Small intestine (tissue), 7 donors: ENCODE measurements at regions not wholly inside any gene's neighbourhood (a gene's known extent, or its start where the extent isn't known, plus 50 kb on each side); places are given as distances from the start of the nearest gene placed in this dataset.

ENCODE experiments used
- DNase-seq, 2 donors: peaks; one replicate each; pipeline versions ENCODE4 v3.0.0 to v3.0.0-alpha.2; 2013
- FAIRE-seq: peaks from 2 replicates; lab custom pipeline; 2012; peaks lifted over from hg19 to GRCh38; lab: Jason Lieb, UNC
- H3K27ac ChIP-seq, 3 donors: one replicate each; pipeline ENCODE4 v1.5.1; 2013; ENCODE audit warnings: low read length in 2 of 3, mild to moderate bottlenecking in 2 of 3, control low read depth in 1 of 3, inconsistent platforms in 1 of 3, low read depth in 1 of 3, moderate library complexity in 1 of 3
- H3K27me3 ChIP-seq, 3 donors: one replicate each; pipeline ENCODE4 v1.6.1; 2013; ENCODE audit warnings: low read length in 3 of 3, inconsistent platforms in 1 of 3; ENCODE audit not compliant: control insufficient read depth in 3 of 3, insufficient read depth in 3 of 3
- H3K36me3 ChIP-seq, 3 donors: one replicate each; pipeline ENCODE4 v1.6.1; 2013; ENCODE audit warnings: low read length in 3 of 3, inconsistent platforms in 1 of 3, low read depth in 1 of 3, mild to moderate bottlenecking in 1 of 3, moderate library complexity in 1 of 3; ENCODE audit not compliant: control insufficient read depth in 3 of 3, insufficient read depth in 2 of 3
- H3K4me1 ChIP-seq, 3 donors: one replicate each; pipeline ENCODE4 v1.6.1; 2013; ENCODE audit warnings: low read length in 2 of 3, inconsistent platforms in 1 of 3, low read depth in 1 of 3, mild to moderate bottlenecking in 1 of 3, moderate library complexity in 1 of 3; ENCODE audit not compliant: control insufficient read depth in 3 of 3, insufficient read depth in 2 of 3
- H3K4me3 ChIP-seq, 3 donors: one replicate each; pipeline ENCODE4 v1.5.1; 2013; ENCODE audit warnings: low read length in 3 of 3, control low read depth in 1 of 3, inconsistent platforms in 1 of 3, low read depth in 1 of 3, mild to moderate bottlenecking in 1 of 3, moderate library complexity in 1 of 3
- H3K9me3 ChIP-seq, 2 donors: one replicate each; pipeline ENCODE4 v1.6.1; 2013; ENCODE audit warnings: low read depth in 1 of 2, low read length in 1 of 2; ENCODE audit not compliant: control insufficient read depth in 2 of 2, insufficient read depth in 1 of 2
- WGBS, 3 donors: extraction: QIAGEN DNeasy Blood & Tissue Kit; methylation state at CpG; one replicate each; pipeline ENCODE4 v1.1.7; 2013; 5-methylcytosine and 5-hydroxymethylcytosine counted together
- donor health status: healthy with polysubstance abuse.
- donor health status: control.
- donor health status: control.
- donor health status: Bipolar disorder and iron deficiency.
- donor health status: healthy.

DNA sequence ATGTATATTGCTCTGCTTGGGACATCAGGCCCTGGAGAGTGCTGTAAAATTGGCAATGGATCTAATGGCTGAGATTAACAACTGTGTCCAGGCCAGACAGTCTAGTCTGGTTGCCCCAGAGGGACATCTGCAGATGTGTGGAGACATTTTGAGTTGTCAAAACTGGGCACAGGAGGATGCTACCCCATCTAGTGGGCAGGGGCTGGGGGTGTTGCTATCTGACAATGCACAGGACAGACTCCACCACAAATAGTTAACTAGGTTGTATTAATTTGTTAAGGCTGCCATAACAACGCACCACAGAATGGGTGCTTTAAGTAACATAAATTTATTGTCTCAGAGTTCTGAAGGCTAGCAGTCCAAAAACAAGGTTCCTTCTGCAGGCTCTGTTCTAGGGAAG, 302.5 kb upstream of the AMIGO2 start:
- WGBS, 3 donors, result 86 to 100% (median 93%) methylated on average over 1 of the region's 1 CpG

DNA sequence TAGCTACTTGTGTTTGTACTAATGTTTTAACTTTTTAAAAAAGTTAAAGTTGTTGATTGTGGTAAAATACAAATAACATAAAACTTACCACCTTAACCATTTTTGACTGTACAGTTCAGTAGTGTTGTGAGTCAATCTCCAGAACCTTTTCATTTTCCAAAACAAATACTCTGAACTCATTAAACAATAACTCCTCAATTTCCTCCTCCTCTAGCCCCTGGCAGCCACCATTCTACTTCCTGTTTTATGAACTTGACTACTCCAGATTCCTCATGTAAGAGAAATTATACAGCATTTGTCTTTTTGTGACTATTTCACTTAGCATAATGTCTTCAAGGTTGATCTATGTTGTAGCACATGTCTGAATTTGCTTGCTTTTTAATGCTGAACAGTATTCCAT, 299.1 kb upstream of the AMIGO2 start:
- DNase-seq (no peak), FAIRE-seq (no peak)
- no peak overlapping the region for H3K4me3 ChIP-seq

More for the DNA sequence above, 302.5 kb upstream of the AMIGO2 start:
- Histone ChIP-seq H3K27me3 (peaks cover 0 to 2% (median 0%) of the 10 kb centered on the region in 3 donors), H3K4me1 (no peaks in the 10 kb centered on the region), H3K27ac (no peak overlapping the region), H3K9me3 (peaks cover 0 to 8% of the 10 kb centered on the region in 2 donors), H3K36me3 (no peaks in the 10 kb centered on the region), H3K4me3 (no peak overlapping the region)
- no peak for DNase-seq
- FAIRE-seq, result no peak

DNA sequence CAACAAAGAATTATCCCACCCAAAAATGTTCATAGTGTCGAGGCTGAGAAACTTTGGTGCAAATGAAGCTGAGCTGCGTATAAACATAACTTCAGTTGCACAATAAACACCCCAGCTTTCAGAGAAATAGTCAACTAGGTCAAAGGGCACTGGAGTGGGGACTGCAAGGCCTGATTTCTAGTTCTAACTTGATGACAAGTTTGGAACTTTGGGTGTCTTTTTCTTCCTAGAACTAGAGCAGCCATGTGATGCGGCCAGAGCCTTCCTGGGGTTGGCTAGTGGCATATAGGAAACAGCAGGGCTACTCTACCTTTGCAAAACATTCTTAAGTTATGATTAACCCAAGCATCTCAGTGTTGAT, 298.4 kb upstream of the AMIGO2 start:
- H3K36me3 ChIP-seq, result no peaks in the 10 kb centered on the region
- H3K4me3 ChIP-seq, result no peak overlapping the region
- H3K27ac ChIP-seq, result peak overlapping the region in 1 of 3 donors; percentile 77
- DNase-seq (no peak), FAIRE-seq (no peak)
- H3K27me3 ChIP-seq, result no peaks in the 10 kb centered on the region
- no peaks in the 10 kb centered on the region for H3K4me1 ChIP-seq
- H3K9me3 ChIP-seq, result peaks cover 0 to 8% of the 10 kb centered on the region in 2 donors
- WGBS, 3 donors, result 64 to 91% (median 79%) methylated on average over 3 of the region's 3 CpGs

More for the DNA sequence above, 299.1 kb upstream of the AMIGO2 start:
- Histone ChIP-seq H3K36me3 (no peaks in the 10 kb centered on the region), H3K27me3 (no peaks in the 10 kb centered on the region), H3K9me3 (peaks cover 0 to 8% of the 10 kb centered on the region in 2 donors), H3K27ac (no peak overlapping the region), H3K4me1 (no peaks in the 10 kb centered on the region)

DNA sequence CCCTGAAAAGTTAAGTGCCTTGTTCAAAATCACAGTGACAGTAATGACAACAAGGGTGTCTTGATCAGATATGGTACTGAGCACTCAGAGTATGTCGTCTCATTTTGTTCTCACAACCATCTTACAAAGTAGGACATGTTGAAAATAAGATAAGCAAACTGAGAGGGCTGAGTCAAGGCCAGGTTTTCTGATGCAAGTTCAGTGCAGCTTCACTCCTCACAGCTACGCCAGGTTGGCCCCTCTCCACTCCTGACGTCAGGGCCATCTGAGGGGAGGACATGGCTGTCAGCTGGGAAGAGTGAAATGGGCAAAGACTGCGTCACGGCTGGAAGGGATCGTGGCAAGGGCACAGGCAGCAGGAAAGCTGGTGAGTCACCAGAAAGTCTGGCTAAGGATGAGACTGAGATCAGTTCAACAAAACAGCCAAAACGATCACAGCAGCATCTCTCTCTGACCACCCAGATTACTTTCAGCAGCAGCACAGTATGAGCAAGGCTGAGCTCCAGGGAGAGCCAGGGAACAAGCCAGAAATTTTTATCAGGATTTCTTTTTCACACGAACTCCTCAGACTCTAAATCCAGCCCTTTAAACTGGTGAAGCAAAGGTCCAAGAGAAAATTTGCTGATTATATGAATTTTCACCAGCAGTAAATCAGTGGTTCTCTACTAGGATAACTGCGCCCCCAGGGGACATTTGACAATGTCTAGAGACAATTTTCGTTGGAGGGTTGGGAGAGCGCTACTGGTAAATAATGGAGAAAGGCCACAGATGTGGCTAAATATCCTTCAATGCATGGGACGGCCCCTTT, 297.9 kb upstream of the AMIGO2 start:
- 65 to 81% (median 80%) methylated on average over 12 of the region's 12 CpGs for WGBS, 3 donors
- H3K4me1 ChIP-seq, result no peaks in the 10 kb centered on the region
- no peaks in the 10 kb centered on the region for H3K36me3 ChIP-seq
- no peak for FAIRE-seq
- no peak overlapping the region for H3K4me3 ChIP-seq
- H3K27me3 ChIP-seq, result no peaks in the 10 kb centered on the region
- peaks cover 0 to 8% of the 10 kb centered on the region in 2 donors for H3K9me3 ChIP-seq
- no peak for DNase-seq
- H3K27ac ChIP-seq, result peak overlapping the region in 2 of 3 donors; percentile 11 to 77

DNA sequence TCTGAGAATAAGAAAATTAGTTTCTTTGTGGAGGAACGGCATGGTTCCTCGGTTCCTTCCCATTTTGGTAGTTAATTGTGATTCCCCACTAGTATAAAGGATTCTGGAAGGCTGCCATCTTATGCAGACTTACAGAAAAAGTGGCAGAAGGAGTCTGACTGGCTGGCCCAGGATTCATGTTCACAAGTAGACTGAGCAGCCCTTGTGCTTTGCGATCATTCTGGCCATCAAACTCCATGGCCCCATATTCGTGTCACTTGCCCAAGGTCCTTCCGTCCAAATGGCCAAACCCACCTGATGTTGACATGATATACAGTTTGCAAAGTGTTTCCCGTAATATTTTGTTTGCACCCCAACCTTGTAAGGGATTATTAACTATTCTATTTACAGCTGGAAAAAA, 297.2 kb upstream of the AMIGO2 start:
- Histone ChIP-seq H3K4me1 (no peaks in the 10 kb centered on the region), H3K9me3 (peaks cover 0 to 6% of the 10 kb centered on the region in 2 donors), H3K4me3 (no peak overlapping the region), H3K27ac (peak overlapping the region in 1 of 3 donors; percentile 77), H3K36me3 (no peaks in the 10 kb centered on the region), H3K27me3 (no peaks in the 10 kb centered on the region)
- DNase-seq (no peak), FAIRE-seq (no peak)
- 85 to 95% (median 90%) methylated on average over 6 of the region's 6 CpGs for WGBS, 3 donors

DNA sequence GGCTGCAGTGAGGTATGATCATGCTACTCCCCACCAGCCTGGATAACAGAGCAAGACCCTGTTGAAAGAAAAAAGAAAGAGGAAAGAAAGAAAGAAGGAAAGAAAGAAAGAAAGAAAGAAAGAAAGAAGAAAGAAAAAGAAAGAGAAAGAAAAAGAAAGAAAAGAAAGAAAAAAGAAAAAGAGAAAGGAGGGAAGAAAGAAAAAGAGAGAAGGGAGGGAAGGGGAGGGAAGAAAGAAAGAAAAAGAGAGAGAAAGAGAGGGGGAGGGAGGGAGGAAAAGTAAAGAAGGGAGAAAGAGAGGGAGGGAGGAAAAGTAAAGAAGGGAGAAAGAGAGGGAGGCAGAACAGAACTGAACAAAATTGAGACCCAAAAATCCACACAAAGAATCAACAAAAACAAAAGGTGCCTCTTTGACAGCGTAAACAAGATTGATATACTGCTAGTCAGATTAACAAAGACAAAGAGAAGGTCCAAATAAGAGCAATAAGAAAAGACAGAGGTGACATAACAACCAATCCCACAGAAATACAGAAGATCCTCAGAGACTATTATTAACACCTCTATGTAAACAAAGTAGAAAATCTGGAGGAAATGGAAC, 293.9 kb upstream of the AMIGO2 start:
- no peak for DNase-seq

DNA sequence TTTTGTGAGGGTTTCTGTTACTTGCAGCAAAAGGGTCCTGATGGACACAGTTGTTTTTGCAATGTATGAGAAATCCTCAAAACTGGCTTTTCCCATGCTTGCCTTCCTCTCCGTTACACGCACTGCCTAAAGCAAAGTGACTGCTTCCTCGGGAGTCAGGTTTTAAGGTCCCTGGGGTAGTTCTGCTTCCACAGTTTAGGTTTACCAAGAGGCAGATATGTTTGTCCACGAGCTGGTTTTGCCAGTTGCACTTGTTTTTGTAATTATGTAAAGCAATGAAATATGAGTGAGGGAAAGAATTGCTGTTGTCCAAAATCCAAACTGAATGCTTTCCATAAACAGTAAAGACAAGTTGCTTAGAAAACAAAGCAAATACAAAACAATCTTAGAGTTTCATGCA, 290.7 kb upstream of the AMIGO2 start:
- DNase-seq (no peak), FAIRE-seq (no peak)
- Histone ChIP-seq H3K4me3 (no peak overlapping the region), H3K27me3 (no peaks in the 10 kb centered on the region), H3K36me3 (no peaks in the 10 kb centered on the region), H3K4me1 (no peaks in the 10 kb centered on the region), H3K27ac (no peak overlapping the region), H3K9me3 (no peaks in the 10 kb centered on the region)
- WGBS, 3 donors, result 60 to 78% (median 64%) methylated on average over 4 of the region's 4 CpGs

More for the DNA sequence above, 293.9 kb upstream of the AMIGO2 start:
- no peak overlapping the region for H3K27ac ChIP-seq
- H3K9me3 ChIP-seq, result no peaks in the 10 kb centered on the region
- no peak for FAIRE-seq
- WGBS, 3 donors, result 93 to 96% (median 95%) methylated on average over 1 of the region's 1 CpG
- H3K4me3 ChIP-seq, result no peak overlapping the region
- H3K27me3 ChIP-seq, result no peaks in the 10 kb centered on the region
- H3K4me1 ChIP-seq, result no peaks in the 10 kb centered on the region
- no peaks in the 10 kb centered on the region for H3K36me3 ChIP-seq

DNA sequence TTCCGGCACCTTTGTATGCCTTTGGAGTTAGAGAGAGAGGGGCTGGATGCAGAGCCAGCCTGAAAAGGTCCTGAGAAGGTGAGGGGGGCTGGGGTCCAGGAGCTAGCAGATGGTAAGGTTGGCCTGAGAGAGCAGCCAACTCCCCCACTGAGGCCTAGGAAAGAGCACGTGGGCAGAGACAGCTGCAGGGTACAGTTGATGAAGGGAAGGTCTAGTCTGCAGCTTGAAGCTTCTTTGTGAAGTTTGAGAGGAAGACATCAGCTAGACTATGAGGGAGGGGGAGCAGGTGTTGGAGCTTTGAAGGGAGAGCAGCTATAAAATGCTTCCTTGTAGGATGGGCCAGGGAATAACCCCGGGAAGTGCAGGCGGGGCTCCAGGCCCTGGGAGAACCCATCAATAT, 289.3 kb upstream of the AMIGO2 start:
- no peaks in the 10 kb centered on the region for H3K9me3 ChIP-seq
- H3K4me1 ChIP-seq, result no peaks in the 10 kb centered on the region
- WGBS, 3 donors, result 63 to 83% (median 77%) methylated on average over 4 of the region's 4 CpGs
- FAIRE-seq (no peak), DNase-seq (no peak)
- no peak overlapping the region for H3K27ac ChIP-seq
- no peaks in the 10 kb centered on the region for H3K36me3 ChIP-seq
- H3K27me3 ChIP-seq, result no peaks in the 10 kb centered on the region
- H3K4me3 ChIP-seq, result no peak overlapping the region
